ENCODE measurements at regions not wholly inside any gene's neighbourhood (a gene's known extent, or its start where the extent isn't known, plus 50 kb on each side); places are given as distances from the start of the nearest gene placed in this dataset.

DNA sequence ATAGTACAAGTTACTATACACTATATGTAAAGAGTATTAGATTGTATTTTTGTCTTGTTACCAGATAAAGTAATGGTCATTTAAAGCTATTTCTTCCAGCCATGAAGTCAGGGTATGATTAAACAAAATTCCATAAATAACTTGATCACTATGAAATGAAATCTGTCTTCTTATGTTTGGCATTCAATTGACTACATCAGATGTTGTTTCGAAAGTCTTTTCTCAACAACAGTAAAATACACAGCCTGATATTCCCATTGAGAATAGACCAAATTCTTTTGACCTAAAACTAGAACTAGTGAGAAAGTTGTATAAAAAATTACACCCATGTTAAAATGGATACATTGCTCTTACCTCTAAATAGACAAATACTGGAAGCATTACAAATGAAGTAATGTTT lies 134.6 kb upstream of the ADAMTS5 start:
- H3K36me3 ChIP-seq (ENCODE audit: insufficient read depth, low read length), result no peaks in the 10 kb centered on the region
- ATAC-seq (ENCODE audit: insufficient read depth, low read depth), result no peak
- H3K9ac ChIP-seq (ENCODE audit: low read depth, low read length), result no peak overlapping the region
- H4K20me1 ChIP-seq (ENCODE audit: insufficient read depth, low read length), result no peaks in the 10 kb centered on the region
- TF ChIP-seq EZH2 (IDR thresholded peaks at IDR 0.05; ENCODE audit: borderline replicate concordance, low read depth, low read length, severe bottlenecking), result no peak
- TF ChIP-seq, protein P1, sequence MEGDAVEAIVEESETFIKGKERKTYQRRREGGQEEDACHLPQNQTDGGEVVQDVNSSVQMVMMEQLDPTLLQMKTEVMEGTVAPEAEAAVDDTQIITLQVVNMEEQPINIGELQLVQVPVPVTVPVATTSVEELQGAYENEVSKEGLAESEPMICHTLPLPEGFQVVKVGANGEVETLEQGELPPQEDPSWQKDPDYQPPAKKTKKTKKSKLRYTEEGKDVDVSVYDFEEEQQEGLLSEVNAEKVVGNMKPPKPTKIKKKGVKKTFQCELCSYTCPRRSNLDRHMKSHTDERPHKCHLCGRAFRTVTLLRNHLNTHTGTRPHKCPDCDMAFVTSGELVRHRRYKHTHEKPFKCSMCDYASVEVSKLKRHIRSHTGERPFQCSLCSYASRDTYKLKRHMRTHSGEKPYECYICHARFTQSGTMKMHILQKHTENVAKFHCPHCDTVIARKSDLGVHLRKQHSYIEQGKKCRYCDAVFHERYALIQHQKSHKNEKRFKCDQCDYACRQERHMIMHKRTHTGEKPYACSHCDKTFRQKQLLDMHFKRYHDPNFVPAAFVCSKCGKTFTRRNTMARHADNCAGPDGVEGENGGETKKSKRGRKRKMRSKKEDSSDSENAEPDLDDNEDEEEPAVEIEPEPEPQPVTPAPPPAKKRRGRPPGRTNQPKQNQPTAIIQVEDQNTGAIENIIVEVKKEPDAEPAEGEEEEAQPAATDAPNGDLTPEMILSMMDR (IDR thresholded peaks at IDR 0.05; ENCODE audit: borderline replicate concordance, extremely low read depth, low read length, poor library complexity, severe bottlenecking), result no peak
- no peaks in the 10 kb centered on the region for H3K79me2 ChIP-seq (ENCODE audit: insufficient read depth, low read length)
- H3K4me3 ChIP-seq (ENCODE audit: low read depth in 1 of 2, low read length in 2 of 2), result no peak overlapping the region
- H3K4me2 ChIP-seq (ENCODE audit: insufficient read depth, low read length), result no peak overlapping the region
- no peak overlapping the region for H3K27ac ChIP-seq (ENCODE audit: low read length)
- H3K27me3 ChIP-seq (ENCODE audit: insufficient read depth, low read length, poor library complexity), result no peaks in the 10 kb centered on the region
- DNase-seq, result no peak
- H3K4me1 ChIP-seq (ENCODE audit: insufficient read depth, low read length), result no peaks in the 10 kb centered on the region
- H3K9me3 ChIP-seq (ENCODE audit: insufficient read depth, low read length, severe bottlenecking), result no peaks in the 10 kb centered on the region
- H2AFZ ChIP-seq (ENCODE audit: low read depth, low read length), result no peak overlapping the region

DNA sequence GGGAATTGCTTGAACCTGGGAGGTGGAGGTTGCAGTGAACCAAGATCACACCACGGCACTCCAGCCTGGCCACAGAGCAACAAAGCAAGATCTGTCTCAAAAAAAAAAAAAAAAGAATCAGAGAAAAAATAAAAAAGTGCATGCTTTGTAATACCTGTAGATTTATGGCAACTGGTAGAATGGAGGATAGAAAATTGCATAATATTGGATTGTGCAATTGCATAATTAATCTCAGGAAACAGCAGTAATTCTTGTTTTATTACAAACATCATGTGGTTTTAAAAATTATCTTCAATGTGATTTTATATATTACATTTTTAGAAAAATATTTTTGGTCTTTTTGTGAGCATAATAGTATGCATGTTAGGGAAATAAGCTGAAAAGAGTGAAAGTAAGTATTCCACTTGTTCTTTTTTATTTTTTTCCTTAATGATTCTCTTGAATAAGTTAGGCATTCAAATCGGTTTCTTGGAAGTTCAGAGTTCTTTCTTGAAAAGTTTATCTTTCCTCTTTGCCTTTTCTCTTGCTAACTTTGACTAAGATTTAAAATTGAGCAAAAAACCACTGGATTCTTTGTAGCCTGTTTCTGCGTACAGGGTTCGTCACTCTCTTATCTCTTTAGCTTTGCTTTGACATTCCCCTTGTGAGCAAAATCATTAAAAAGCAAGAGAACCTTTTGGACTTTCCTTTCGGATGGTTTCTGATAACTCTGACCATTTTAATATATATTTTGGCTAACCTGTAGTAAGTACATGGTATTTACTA lies 127.5 kb upstream of the ADAMTS5 start:
- H3K4me2 ChIP-seq (ENCODE audit: insufficient read depth, low read length), result no peak overlapping the region

DNA sequence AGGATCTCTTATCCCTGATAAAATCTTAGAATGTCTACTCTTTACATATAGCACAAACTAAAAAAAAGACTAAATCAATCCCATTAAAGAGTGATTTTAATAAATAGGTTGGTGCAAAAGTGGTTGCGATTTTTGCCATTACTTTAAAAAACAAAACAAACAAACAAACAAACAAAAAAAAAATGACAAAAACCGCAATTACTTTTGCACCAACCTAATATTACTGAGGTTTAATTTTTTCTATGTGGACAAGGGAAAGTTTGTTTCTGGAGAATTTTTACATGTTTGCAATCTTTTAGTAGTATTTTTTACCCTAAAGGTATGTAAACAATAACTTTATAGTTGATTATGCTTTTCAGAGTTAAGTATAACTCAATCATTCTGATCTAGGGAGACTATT lies 119.7 kb upstream of the ADAMTS5 start:
- no peaks in the 10 kb centered on the region for H3K27me3 ChIP-seq (ENCODE audit: insufficient read depth, low read length, poor library complexity)
- H3K27ac ChIP-seq (ENCODE audit: low read length), result no peak overlapping the region
- no peak for DNase-seq
- ATAC-seq (ENCODE audit: insufficient read depth, low read depth), result no peak
- TF ChIP-seq, protein P1 (IDR thresholded peaks at IDR 0.05; ENCODE audit: borderline replicate concordance, extremely low read depth, low read length, poor library complexity, severe bottlenecking), result no peak
- TF ChIP-seq EZH2 (IDR thresholded peaks at IDR 0.05; ENCODE audit: borderline replicate concordance, low read depth, low read length, severe bottlenecking), result no peak
- no peak overlapping the region for H3K9ac ChIP-seq (ENCODE audit: low read depth, low read length)
- no peaks in the 10 kb centered on the region for H3K79me2 ChIP-seq (ENCODE audit: insufficient read depth, low read length)
- no peaks in the 10 kb centered on the region for H4K20me1 ChIP-seq (ENCODE audit: insufficient read depth, low read length)
- H3K4me3 ChIP-seq (ENCODE audit: low read depth in 1 of 2, low read length in 2 of 2), result no peak overlapping the region
- H3K36me3 ChIP-seq (ENCODE audit: insufficient read depth, low read length), result no peaks in the 10 kb centered on the region
- no peaks in the 10 kb centered on the region for H3K9me3 ChIP-seq (ENCODE audit: insufficient read depth, low read length, severe bottlenecking)
- no peak overlapping the region for H3K4me2 ChIP-seq (ENCODE audit: insufficient read depth, low read length)
- H2AFZ ChIP-seq (ENCODE audit: low read depth, low read length), result no peak overlapping the region
- H3K4me1 ChIP-seq (ENCODE audit: insufficient read depth, low read length), result no peaks in the 10 kb centered on the region

More for the DNA sequence above, 127.5 kb upstream of the ADAMTS5 start:
- no peak for DNase-seq
- no peak for ATAC-seq (ENCODE audit: insufficient read depth, low read depth)
- no peaks in the 10 kb centered on the region for H4K20me1 ChIP-seq (ENCODE audit: insufficient read depth, low read length)
- no peak overlapping the region for H3K4me3 ChIP-seq (ENCODE audit: low read depth in 1 of 2, low read length in 2 of 2)
- H3K36me3 ChIP-seq (ENCODE audit: insufficient read depth, low read length), result no peaks in the 10 kb centered on the region
- H3K9me3 ChIP-seq (ENCODE audit: insufficient read depth, low read length, severe bottlenecking), result no peaks in the 10 kb centered on the region
- no peak for TF ChIP-seq EZH2 (IDR thresholded peaks at IDR 0.05; ENCODE audit: borderline replicate concordance, low read depth, low read length, severe bottlenecking)
- TF ChIP-seq, protein P1 (IDR thresholded peaks at IDR 0.05; ENCODE audit: borderline replicate concordance, extremely low read depth, low read length, poor library complexity, severe bottlenecking), result no peak
- no peaks in the 10 kb centered on the region for H3K79me2 ChIP-seq (ENCODE audit: insufficient read depth, low read length)
- no peaks in the 10 kb centered on the region for H3K4me1 ChIP-seq (ENCODE audit: insufficient read depth, low read length)
- no peak overlapping the region for H2AFZ ChIP-seq (ENCODE audit: low read depth, low read length)
- H3K27me3 ChIP-seq (ENCODE audit: insufficient read depth, low read length, poor library complexity), result no peaks in the 10 kb centered on the region
- no peak overlapping the region for H3K9ac ChIP-seq (ENCODE audit: low read depth, low read length)
- H3K27ac ChIP-seq (ENCODE audit: low read length), result no peak overlapping the region
